ENCODE measurements at regions not wholly inside any gene's neighbourhood (a gene's known extent, or its start where the extent isn't known, plus 50 kb on each side); places are given as distances from the start of the nearest gene placed in this dataset.

DNA sequence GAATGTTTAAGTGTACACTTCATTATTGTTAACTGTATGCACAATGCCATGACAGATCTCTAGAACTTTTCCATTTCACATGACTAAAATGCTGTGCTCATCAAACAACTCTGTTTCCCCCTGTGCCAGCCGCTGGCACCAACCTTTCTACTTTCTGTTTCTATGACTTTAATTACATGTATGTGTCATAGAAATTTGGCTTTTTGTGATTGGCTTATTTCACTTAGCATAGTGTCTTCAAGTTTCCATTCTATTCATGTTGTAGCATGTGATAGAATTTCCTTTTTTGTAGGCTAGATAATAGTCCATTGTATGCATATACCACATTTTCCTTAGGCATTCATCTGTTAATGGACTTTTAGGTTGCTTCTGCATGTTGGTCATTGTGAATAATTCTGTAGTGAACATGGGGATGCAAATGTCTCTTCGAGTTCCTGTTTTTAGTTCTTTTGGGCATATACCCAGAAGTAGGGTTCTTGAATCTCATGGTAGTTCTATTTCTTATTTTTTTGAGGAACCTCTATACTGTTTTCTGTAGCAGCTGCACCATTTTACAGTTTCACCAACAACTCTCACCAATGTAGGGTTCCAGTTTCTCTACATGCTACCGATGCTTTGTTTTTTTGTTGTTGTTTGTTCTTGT is 184.4 kb upstream of the DMRT1 start:
- Histone ChIP-seq H3K4me1 (ENCODE audit: insufficient read depth, low read length, poor library complexity, severe bottlenecking) (peaks cover 12% of the 10 kb centered on the region), H2AFZ (ENCODE audit: low read length) (no peak overlapping the region), H3K36me3 (ENCODE audit: insufficient read depth, low read length) (peaks cover 5% of the 10 kb centered on the region; the same call in 1 of the 2 replicates), H3K9me2 (ENCODE audit: insufficient read depth, low read length) (no peaks in the 10 kb centered on the region), H3K4me3 (ENCODE audit: low read depth, low read length, poor library complexity, severe bottlenecking) (no peak overlapping the region), H3K27ac (ENCODE audit: low read depth, low read length, poor library complexity, severe bottlenecking) (no peak overlapping the region), H3K4me2 (ENCODE audit: low read length) (no peak overlapping the region), H3K9me3 (ENCODE audit: low read length) (no peaks in the 10 kb centered on the region), H4K20me1 (ENCODE audit: insufficient read depth, low read length) (no peaks in the 10 kb centered on the region), H3K79me2 (ENCODE audit: insufficient read depth, low read depth, low read length) (peaks cover 6% of the 10 kb centered on the region; the same call in 1 of the 2 replicates)
- TF ChIP-seq EZH2phosphoT487 (IDR thresholded peaks at IDR 0.05; ENCODE audit: borderline replicate concordance, low read depth, low read length), result no peak
- TF ChIP-seq, protein P1, sequence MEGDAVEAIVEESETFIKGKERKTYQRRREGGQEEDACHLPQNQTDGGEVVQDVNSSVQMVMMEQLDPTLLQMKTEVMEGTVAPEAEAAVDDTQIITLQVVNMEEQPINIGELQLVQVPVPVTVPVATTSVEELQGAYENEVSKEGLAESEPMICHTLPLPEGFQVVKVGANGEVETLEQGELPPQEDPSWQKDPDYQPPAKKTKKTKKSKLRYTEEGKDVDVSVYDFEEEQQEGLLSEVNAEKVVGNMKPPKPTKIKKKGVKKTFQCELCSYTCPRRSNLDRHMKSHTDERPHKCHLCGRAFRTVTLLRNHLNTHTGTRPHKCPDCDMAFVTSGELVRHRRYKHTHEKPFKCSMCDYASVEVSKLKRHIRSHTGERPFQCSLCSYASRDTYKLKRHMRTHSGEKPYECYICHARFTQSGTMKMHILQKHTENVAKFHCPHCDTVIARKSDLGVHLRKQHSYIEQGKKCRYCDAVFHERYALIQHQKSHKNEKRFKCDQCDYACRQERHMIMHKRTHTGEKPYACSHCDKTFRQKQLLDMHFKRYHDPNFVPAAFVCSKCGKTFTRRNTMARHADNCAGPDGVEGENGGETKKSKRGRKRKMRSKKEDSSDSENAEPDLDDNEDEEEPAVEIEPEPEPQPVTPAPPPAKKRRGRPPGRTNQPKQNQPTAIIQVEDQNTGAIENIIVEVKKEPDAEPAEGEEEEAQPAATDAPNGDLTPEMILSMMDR (conservative IDR thresholded peaks at IDR 0.05; ENCODE audit: low read length), result no peak
- CTCF ChIA-PET (ENCODE audit: unreplicated experiment), result no interaction called here
- intact Hi-C loops (cut with micrococcal nuclease; ENCODE audit: unreplicated experiment), result no loop called here
- POLR2A ChIA-PET, result interaction anchor here (0.6 kb wide), 1 partner anchor 890 kb away, joined by 3 read pairs; no protein-coding TSS in a partner anchor
- BruUV-seq (replicated peaks), result no TSS peak
- DNase-seq (ENCODE audit: low spot score), result no peak

DNA sequence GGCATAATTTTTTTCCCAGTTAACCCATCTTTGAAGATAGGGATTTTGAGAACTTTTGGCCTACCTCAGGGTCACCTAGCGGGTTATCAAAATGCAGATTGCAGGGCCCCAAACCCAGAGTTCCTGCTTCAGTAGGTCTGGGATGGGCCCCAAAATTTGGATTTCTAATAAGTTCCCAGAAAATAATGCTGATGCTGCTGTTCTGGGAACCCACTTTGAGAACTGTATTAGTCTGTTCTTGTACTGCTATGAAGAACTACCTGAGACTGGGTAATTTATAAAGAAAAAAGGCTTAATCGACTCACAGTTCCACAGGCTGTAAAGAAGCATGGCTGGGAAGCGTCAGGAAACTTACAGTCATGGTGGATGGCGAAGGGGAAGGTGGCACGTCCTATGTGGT is 182.2 kb upstream of the DMRT1 start:
- no TSS peak for BruUV-seq (replicated peaks)
- CTCF ChIA-PET (ENCODE audit: unreplicated experiment), result no interaction called here

DNA sequence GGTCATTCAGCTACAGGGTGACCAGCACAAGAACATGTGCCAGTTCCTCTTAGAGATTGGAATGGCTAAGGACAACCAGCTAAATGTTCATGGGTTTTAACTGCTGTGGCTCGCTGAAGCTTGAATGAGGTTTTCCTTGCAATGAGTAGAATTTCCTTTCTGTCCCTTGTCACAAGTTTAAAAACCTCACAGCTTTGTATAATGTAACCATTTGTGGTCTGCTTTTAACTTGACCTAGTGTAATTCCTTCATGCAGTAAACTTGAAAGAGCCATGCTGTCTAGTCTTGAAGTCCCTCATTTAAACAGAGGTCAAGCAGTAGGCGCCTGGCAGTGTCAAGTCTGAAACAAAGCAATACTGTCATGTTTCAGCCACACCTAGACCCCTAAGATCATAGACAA is 181.3 kb upstream of the DMRT1 start:
- no peak overlapping the region for H3K4me2 ChIP-seq (ENCODE audit: low read length)
- no peak overlapping the region for H3K27ac ChIP-seq (ENCODE audit: low read depth, low read length, poor library complexity, severe bottlenecking)
- H3K9me2 ChIP-seq (ENCODE audit: insufficient read depth, low read length), result no peaks in the 10 kb centered on the region
- DNase-seq (ENCODE audit: low spot score), result no peak
- intact Hi-C loops (cut with micrococcal nuclease; ENCODE audit: unreplicated experiment), result no loop called here
- CTCF ChIA-PET (ENCODE audit: unreplicated experiment), result no interaction called here
- H3K36me3 ChIP-seq (ENCODE audit: insufficient read depth, low read length), result peaks cover 5% of the 10 kb centered on the region
- H3K4me3 ChIP-seq (ENCODE audit: low read depth, low read length, poor library complexity, severe bottlenecking), result no peak overlapping the region
- POLR2A ChIA-PET, result interaction anchor here (0.7 to 1.1 kb wide), 2 partner anchors 10 to 37 kb away, joined by 3 read pairs; no protein-coding TSS in a partner anchor
- no TSS peak for BruUV-seq (replicated peaks)
- no peaks in the 10 kb centered on the region for H3K4me1 ChIP-seq (ENCODE audit: insufficient read depth, low read length, poor library complexity, severe bottlenecking)
- peaks cover 9% of the 10 kb centered on the region; the same call in 1 of the 2 replicates for H3K79me2 ChIP-seq (ENCODE audit: insufficient read depth, low read depth, low read length)
- no peaks in the 10 kb centered on the region for H4K20me1 ChIP-seq (ENCODE audit: insufficient read depth, low read length)
- TF ChIP-seq EZH2phosphoT487 (IDR thresholded peaks at IDR 0.05; ENCODE audit: borderline replicate concordance, low read depth, low read length), result no peak
- TF ChIP-seq, protein P1 (conservative IDR thresholded peaks at IDR 0.05; ENCODE audit: low read length), result no peak
- H2AFZ ChIP-seq (ENCODE audit: low read length), result no peak overlapping the region
- no peaks in the 10 kb centered on the region for H3K9me3 ChIP-seq (ENCODE audit: low read length)

More for the DNA sequence above, 182.2 kb upstream of the DMRT1 start:
- no peaks in the 10 kb centered on the region; the same call in 1 of the 2 replicates for H3K79me2 ChIP-seq (ENCODE audit: insufficient read depth, low read depth, low read length)
- DNase-seq (ENCODE audit: low spot score), result no peak
- no peak overlapping the region for H3K27ac ChIP-seq (ENCODE audit: low read depth, low read length, poor library complexity, severe bottlenecking)
- H4K20me1 ChIP-seq (ENCODE audit: insufficient read depth, low read length), result no peaks in the 10 kb centered on the region
- no peak for TF ChIP-seq EZH2phosphoT487 (IDR thresholded peaks at IDR 0.05; ENCODE audit: borderline replicate concordance, low read depth, low read length)
- TF ChIP-seq, protein P1 (conservative IDR thresholded peaks at IDR 0.05; ENCODE audit: low read length), result no peak
- H2AFZ ChIP-seq (ENCODE audit: low read length), result no peak overlapping the region
- H3K4me3 ChIP-seq (ENCODE audit: low read depth, low read length, poor library complexity, severe bottlenecking), result no peak overlapping the region
- POLR2A ChIA-PET, result no interaction called here
- H3K9me3 ChIP-seq (ENCODE audit: low read length), result no peaks in the 10 kb centered on the region
- no peak overlapping the region for H3K4me2 ChIP-seq (ENCODE audit: low read length)
- peaks cover 5% of the 10 kb centered on the region for H3K36me3 ChIP-seq (ENCODE audit: insufficient read depth, low read length)
- H3K4me1 ChIP-seq (ENCODE audit: insufficient read depth, low read length, poor library complexity, severe bottlenecking), result no peaks in the 10 kb centered on the region
- no peaks in the 10 kb centered on the region for H3K9me2 ChIP-seq (ENCODE audit: insufficient read depth, low read length)
- intact Hi-C loops (cut with micrococcal nuclease; ENCODE audit: unreplicated experiment), result no loop called here

All from OCI-LY7 (cell line).